SH-SY5Y (cell line): ENCODE measurements at regions not wholly inside any gene's neighbourhood (a gene's known extent, or its start where the extent isn't known, plus 50 kb on each side); places are given as distances from the start of the nearest gene placed in this dataset.

Source experiments
- GATA2 ChIP-seq: IDR thresholded peaks from 2 replicates; pipeline ENCODE4 v1.6.1; 2011; ENCODE audit warnings: mild to moderate bottlenecking, low read depth, low read length
- GATA3 ChIP-seq: IDR thresholded peaks from 2 replicates; pipeline ENCODE4 v1.6.1; 2011; ENCODE audit warnings: low read depth, mild to moderate bottlenecking, low read length, moderate library complexity

DNA sequence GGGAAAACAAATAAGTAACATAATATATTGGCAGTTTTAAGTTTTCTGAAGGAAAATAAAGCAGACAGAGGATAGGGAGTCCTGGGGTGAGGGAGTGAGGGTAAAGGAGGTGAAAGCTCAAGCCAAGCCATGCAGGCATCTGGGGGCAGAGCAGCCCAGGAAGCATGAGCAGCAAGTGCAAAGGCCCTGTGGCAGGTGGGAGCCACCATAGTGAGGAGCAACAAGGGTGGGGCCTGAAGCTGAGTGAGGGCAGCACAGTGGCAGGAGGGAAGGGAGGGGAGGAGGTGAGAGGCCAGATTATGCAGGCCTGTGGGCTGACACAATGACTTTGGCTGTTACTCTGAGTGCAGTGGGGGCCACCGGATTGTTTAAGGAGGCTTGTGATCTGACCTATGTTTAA lies 138.8 kb upstream of the TNR start:
- TF ChIP-seq GATA2 (no peak), GATA3 (no peak)
